ENCODE measurements at regions not wholly inside any gene's neighbourhood (a gene's known extent, or its start where the extent isn't known, plus 50 kb on each side); places are given as distances from the start of the nearest gene placed in this dataset.
"Not testable (repeated sequence)": the region's sequence is repeated elsewhere in the genome, so short reads cannot be mapped to it uniquely, and the experiment has no call there.

- Histone ChIP-seq H3K4me3 (ENCODE audit: low read length) (no peak overlapping the region), H3K9ac (ENCODE audit: extremely low read depth, low read length, poor library complexity, severe bottlenecking) (no peak overlapping the region), H3K27me3 (ENCODE audit: control insufficient read depth, insufficient read depth, low read length, poor library complexity, severe bottlenecking) (peaks cover 8% of the 10 kb centered on the region), H3K4me1 (ENCODE audit: control insufficient read depth, insufficient read depth, low read length) (no peaks in the 10 kb centered on the region), H3K9me3 (ENCODE audit: control insufficient read depth, low read length) (peaks cover 68% of the 10 kb centered on the region), H3K36me3 (ENCODE audit: control insufficient read depth, insufficient read depth, low read length) (no peaks in the 10 kb centered on the region), H3K27ac (ENCODE audit: low read depth, low read length) (no peak overlapping the region)
- Mint-ChIP-seq H3K9me3 (peaks cover 60% of the 10 kb centered on the region), H3K36me3 (ENCODE audit: low read depth) (no peaks in the 10 kb centered on the region), H3K27me3 (ENCODE audit: insufficient read depth) (peaks cover 19% of the 10 kb centered on the region), H3K4me3 (no peak overlapping the region), H3K4me1 (peaks cover 1% of the 10 kb centered on the region), H3K27ac (no peak overlapping the region)
- no peak for DNase-seq
- TF ChIP-seq CTCF (conservative IDR thresholded peaks at IDR 0.05), result no peak
Measured at GRCh38 chr1:193437785-193438184, 251.4 kb upstream of the B3GALT2 start.

GRCh38 chr1:193437333-193437732 is 250.9 kb upstream of the B3GALT2 start:
- H3K4me1 Mint-ChIP-seq; H3K27ac ChIP-seq (ENCODE audit: low read depth, low read length); H3K4me1 ChIP-seq (ENCODE audit: control insufficient read depth, insufficient read depth, low read length); H3K27me3 ChIP-seq (ENCODE audit: control insufficient read depth, insufficient read depth, low read length, poor library complexity, severe bottlenecking); DNase-seq; H3K27ac Mint-ChIP-seq; H3K9ac ChIP-seq (ENCODE audit: extremely low read depth, low read length, poor library complexity, severe bottlenecking); H3K36me3 Mint-ChIP-seq (ENCODE audit: low read depth); H3K4me3 Mint-ChIP-seq; H3K36me3 ChIP-seq (ENCODE audit: control insufficient read depth, insufficient read depth, low read length); H3K4me3 ChIP-seq (ENCODE audit: low read length): not testable (repeated sequence)
- 96% methylated on average over 17 of the region's 19 CpGs; no CpG with 5 or more reads in 1 of the 2 experiments for WGBS, 2 experiments (ENCODE audit: insufficient coverage in 1 of 2, insufficient read length in 1 of 2)
- H3K9me3 ChIP-seq (ENCODE audit: control insufficient read depth, low read length), result peaks cover 71% of the 10 kb centered on the region
- H3K9me3 Mint-ChIP-seq, result peaks cover 63% of the 10 kb centered on the region
- peaks cover 19% of the 10 kb centered on the region for H3K27me3 Mint-ChIP-seq (ENCODE audit: insufficient read depth)

GRCh38 chr1:193435781-193436180 is 249.4 kb upstream of the B3GALT2 start:
- TF ChIP-seq CTCF (conservative IDR thresholded peaks at IDR 0.05), result no peak
- WGBS, 2 experiments (ENCODE audit: insufficient coverage in 1 of 2, insufficient read length in 1 of 2), result 85 to 86% methylated on average over 1 of the region's 1 CpG
- peaks cover 74% of the 10 kb centered on the region for H3K9me3 ChIP-seq (ENCODE audit: control insufficient read depth, low read length)

GRCh38 chr1:193434319-193434718 is 247.9 kb upstream of the B3GALT2 start:
- H3K4me3 ChIP-seq (ENCODE audit: low read length), result peak overlapping the region; percentile 65
- Mint-ChIP-seq H3K36me3 (ENCODE audit: low read depth) (peaks cover 2% of the 10 kb centered on the region), H3K4me3 (no peak overlapping the region), H3K9me3 (peaks cover 59% of the 10 kb centered on the region), H3K4me1 (no peaks in the 10 kb centered on the region), H3K27me3 (ENCODE audit: insufficient read depth) (peaks cover 10% of the 10 kb centered on the region), H3K27ac (no peak overlapping the region)
- no peak for TF ChIP-seq CTCF (conservative IDR thresholded peaks at IDR 0.05)
- H3K4me1 ChIP-seq (ENCODE audit: control insufficient read depth, insufficient read depth, low read length), result no peaks in the 10 kb centered on the region
- no peaks in the 10 kb centered on the region for H3K27me3 ChIP-seq (ENCODE audit: control insufficient read depth, insufficient read depth, low read length, poor library complexity, severe bottlenecking)
- H3K9me3 ChIP-seq (ENCODE audit: control insufficient read depth, low read length), result peaks cover 62% of the 10 kb centered on the region
- no peak overlapping the region for H3K9ac ChIP-seq (ENCODE audit: extremely low read depth, low read length, poor library complexity, severe bottlenecking)
- H3K27ac ChIP-seq (ENCODE audit: low read depth, low read length), result no peak overlapping the region
- DNase-seq, result no peak
- H3K36me3 ChIP-seq (ENCODE audit: control insufficient read depth, insufficient read depth, low read length), result no peaks in the 10 kb centered on the region
- 88% methylated on average over 1 of the region's 1 CpG; no CpG with 5 or more reads in 1 of the 2 experiments for WGBS, 2 experiments (ENCODE audit: insufficient coverage in 1 of 2, insufficient read length in 1 of 2)

More at GRCh38 chr1:193435781-193436180, 249.4 kb upstream of the B3GALT2 start:
- no peak for DNase-seq
- Histone ChIP-seq H3K9ac (ENCODE audit: extremely low read depth, low read length, poor library complexity, severe bottlenecking) (no peak overlapping the region), H3K4me3 (ENCODE audit: low read length) (no peak overlapping the region), H3K27me3 (ENCODE audit: control insufficient read depth, insufficient read depth, low read length, poor library complexity, severe bottlenecking) (no peaks in the 10 kb centered on the region), H3K4me1 (ENCODE audit: control insufficient read depth, insufficient read depth, low read length) (no peaks in the 10 kb centered on the region), H3K27ac (ENCODE audit: low read depth, low read length) (no peak overlapping the region), H3K36me3 (ENCODE audit: control insufficient read depth, insufficient read depth, low read length) (no peaks in the 10 kb centered on the region)
- Mint-ChIP-seq H3K27me3 (ENCODE audit: insufficient read depth) (peaks cover 5% of the 10 kb centered on the region), H3K4me3 (no peak overlapping the region), H3K4me1 (no peaks in the 10 kb centered on the region), H3K36me3 (ENCODE audit: low read depth) (peaks cover 2% of the 10 kb centered on the region), H3K9me3 (peaks cover 63% of the 10 kb centered on the region), H3K27ac (no peak overlapping the region)
